GM23248 (cell line): ENCODE measurements at regions not wholly inside any gene's neighbourhood (a gene's known extent, or its start where the extent isn't known, plus 50 kb on each side); places are given as distances from the start of the nearest gene placed in this dataset.

Experiments used
- EZH2 ChIP-seq: fragments of 200-600 bp; sonication (generic); IDR thresholded peaks from 2 replicates; pipeline ENCODE4 v1.6.1; 2018; ENCODE audit warnings: antibody characterized with exemption, mild to moderate bottlenecking; ENCODE audit not compliant: insufficient read depth, poor library complexity, severe bottlenecking
- EZH2phosphoT487 ChIP-seq: fragments of 200-600 bp; sonication (generic); IDR thresholded peaks from 2 replicates; pipeline ENCODE4 v1.6.1; 2018; ENCODE audit warnings: antibody characterized with exemption, moderate library complexity, mild to moderate bottlenecking, low read depth; ENCODE audit not compliant: insufficient read depth

DNA sequence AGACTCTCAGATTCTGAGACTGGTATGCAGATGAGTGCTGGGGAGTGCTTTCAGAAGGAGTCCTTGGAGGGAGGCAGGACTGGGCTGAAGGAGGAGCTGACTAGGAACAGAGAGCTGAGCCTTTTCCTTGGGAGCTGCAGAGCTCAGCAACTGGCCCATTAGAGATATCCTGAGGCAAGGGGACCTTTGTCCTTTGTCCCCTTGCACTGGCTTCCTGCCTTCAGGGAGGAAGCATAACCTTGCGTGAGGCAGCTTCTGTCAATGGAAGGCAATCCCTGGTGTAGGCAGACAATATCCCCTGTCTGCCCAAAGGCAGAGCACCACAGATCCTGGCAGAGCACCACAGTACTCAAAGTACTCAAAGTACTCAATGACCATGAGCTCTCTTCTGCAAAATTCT, 375.3 kb downstream of the HRH4 start:
- TF ChIP-seq EZH2 (no peak), EZH2phosphoT487 (no peak)
